IPS-20b (cell line): ENCODE measurements at regions not wholly inside any gene's neighbourhood (a gene's known extent, or its start where the extent isn't known, plus 50 kb on each side); places are given as distances from the start of the nearest gene placed in this dataset.
"Not testable (repeated sequence)": the region's sequence is repeated elsewhere in the genome, so short reads cannot be mapped to it uniquely, and the experiment has no call there.

Experiments
- H3K27ac ChIP-seq: one replicate; pipeline ENCODE4 v1.5.1; 2013; ENCODE audit warnings: low read length
- H3K27me3 ChIP-seq: 2 replicates; pipeline ENCODE4 v1.6.1; 2013; ENCODE audit warnings: mild to moderate bottlenecking, low read length, inconsistent platforms; ENCODE audit not compliant: insufficient read depth
- H3K36me3 ChIP-seq: 2 replicates; pipeline ENCODE4 v1.6.1; 2013; ENCODE audit warnings: low read depth, mild to moderate bottlenecking, inconsistent platforms, low read length, moderate library complexity; ENCODE audit not compliant: insufficient read depth
- H3K4me1 ChIP-seq: 2 replicates; pipeline ENCODE4 v1.6.1; 2013; ENCODE audit warnings: mild to moderate bottlenecking, control low read depth, inconsistent platforms, low read length, moderate library complexity; ENCODE audit not compliant: insufficient read depth
- H3K4me3 ChIP-seq: 2 replicates; pipeline ENCODE4 v1.5.1; 2013; ENCODE audit warnings: mild to moderate bottlenecking, low read length, inconsistent platforms
- H3K9ac ChIP-seq: 2 replicates; pipeline ENCODE4 v1.6.1; 2013; ENCODE audit warnings: low read depth, mild to moderate bottlenecking, inconsistent platforms, low read length, moderate library complexity
- H3K9me3 ChIP-seq: 2 replicates; pipeline ENCODE4 v1.6.1; 2013; ENCODE audit warnings: mild to moderate bottlenecking, low read depth, low read length, inconsistent platforms; ENCODE audit not compliant: insufficient read depth

DNA sequence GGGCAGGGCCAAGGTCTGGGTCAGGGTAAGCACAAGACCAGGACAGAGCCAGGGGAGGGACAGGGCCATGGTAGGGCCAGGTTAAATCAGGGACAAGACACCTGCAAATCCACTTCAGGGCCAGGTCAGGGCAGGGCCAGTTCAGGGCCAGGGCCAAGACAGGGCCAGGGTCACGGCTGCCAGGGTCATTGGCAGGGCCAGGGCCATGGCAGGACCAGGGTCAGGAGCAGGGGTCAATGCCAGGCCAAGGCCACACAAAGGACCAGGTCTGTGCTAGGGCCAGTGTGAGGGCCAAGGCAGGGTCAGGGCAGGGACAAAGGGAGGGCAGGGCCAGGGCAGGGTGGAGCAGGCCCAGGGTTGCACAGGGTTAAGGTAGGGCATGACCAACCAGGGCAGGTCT is 399.2 kb downstream of the GOLGA6L6 start:
- not testable (repeated sequence) for H3K4me3 ChIP-seq, H3K27ac ChIP-seq, H3K9ac ChIP-seq, H3K4me1 ChIP-seq, H3K9me3 ChIP-seq, H3K27me3 ChIP-seq, H3K36me3 ChIP-seq

DNA sequence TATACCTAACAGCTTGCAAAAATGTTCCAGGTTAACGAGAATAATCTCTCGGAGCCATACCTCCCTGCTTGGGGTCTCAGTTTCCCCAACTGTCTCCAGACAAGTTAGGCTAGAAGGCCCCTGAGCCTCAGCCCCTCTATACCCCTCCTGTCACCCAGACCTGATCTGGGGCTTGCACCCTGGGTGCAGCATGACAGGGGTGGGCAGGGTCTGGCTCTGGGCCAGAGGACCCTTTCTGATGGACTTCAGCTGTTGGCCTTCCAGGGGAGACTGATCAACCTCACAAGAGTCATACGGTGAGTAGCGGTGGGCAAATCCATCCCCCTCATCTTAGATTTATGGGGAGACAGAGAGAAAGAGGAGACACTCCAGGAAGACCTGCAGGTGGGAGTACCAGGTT is 416.9 kb downstream of the GOLGA6L6 start:
- H3K9me3 ChIP-seq, H3K4me3 ChIP-seq, H3K9ac ChIP-seq, H3K4me1 ChIP-seq, H3K36me3 ChIP-seq, H3K27me3 ChIP-seq, H3K27ac ChIP-seq: not testable (repeated sequence)

DNA sequence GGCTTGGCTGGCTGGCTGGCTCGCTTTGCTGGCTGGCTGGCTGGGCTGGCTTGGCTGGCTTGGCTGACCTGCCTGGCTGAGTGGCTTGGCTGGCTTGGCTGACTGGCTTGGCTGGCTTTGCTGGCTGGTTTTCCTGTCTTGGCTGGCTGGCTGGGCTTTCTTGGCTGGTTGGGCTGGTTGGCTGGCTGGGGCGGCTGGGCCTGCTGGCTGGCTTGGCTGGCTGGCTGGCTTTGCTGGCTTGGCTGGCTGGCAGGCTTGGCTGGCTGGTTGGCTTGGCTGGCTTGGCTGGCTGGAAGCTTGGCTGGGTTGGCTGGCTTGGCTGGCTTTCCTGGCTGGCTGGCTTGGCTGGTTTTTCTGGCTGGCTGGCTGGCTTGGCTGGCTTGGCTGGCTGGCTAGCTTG is 435.6 kb downstream of the GOLGA6L6 start:
- no peaks in the 10 kb centered on the region for H3K4me1 ChIP-seq
- H3K36me3 ChIP-seq, result no peaks in the 10 kb centered on the region
- no peak overlapping the region for H3K9ac ChIP-seq
- no peaks in the 10 kb centered on the region for H3K9me3 ChIP-seq
- no peak overlapping the region for H3K4me3 ChIP-seq
- H3K27ac ChIP-seq, result no peak overlapping the region
- no peaks in the 10 kb centered on the region for H3K27me3 ChIP-seq

DNA sequence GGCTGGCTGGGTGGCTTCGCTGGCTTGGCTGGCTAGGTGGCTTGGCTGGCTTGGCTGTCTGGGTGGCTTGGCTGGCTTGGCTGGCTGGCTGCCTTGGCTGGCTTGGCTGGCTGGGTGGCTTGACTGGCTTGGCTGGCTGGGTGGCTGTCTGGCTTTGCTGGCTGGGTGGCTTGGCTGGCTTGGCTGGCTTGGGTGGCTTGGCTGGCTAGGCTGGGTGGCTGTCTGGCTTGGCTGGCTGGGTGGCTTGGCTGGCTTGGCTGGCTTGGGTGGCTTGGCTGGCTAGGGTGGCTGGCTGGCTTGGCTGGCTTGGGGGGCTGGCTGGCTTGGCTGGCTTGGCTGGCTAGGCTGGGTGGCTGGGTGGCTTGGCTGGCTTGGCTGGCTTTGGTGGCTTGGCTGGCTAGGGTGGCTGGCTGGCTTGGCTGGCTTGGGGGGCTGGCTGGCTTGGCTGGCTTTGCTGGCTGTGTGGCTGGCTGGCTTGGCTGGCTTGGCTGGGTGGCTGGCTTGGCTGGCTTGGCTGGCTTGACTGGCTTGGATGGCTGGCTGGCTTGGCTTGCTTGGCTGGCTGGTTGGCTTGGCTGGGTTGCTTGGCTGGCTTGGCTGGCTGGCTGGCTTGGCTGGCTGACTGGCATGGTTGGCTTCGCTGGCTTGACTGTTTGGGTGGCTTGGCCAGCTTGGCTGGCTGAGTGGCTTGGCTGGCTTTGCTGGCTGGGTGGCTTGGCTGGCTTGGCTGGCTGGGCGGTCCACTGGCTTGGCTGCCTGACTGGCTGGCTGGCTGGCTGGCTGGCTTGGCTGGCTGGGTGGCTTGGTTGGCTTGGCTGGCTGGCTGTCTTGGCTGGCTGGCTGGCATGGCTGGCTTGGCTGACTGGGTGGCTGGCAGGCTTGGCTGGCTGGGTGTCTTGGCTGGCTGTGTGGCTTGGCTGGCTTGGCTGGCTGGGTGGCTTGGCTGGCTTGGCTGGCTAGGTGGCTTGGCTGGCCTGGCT is 436.3 kb downstream of the GOLGA6L6 start:
- H3K9me3 ChIP-seq, H3K27ac ChIP-seq, H3K27me3 ChIP-seq, H3K4me1 ChIP-seq, H3K4me3 ChIP-seq, H3K9ac ChIP-seq, H3K36me3 ChIP-seq: not testable (repeated sequence)

DNA sequence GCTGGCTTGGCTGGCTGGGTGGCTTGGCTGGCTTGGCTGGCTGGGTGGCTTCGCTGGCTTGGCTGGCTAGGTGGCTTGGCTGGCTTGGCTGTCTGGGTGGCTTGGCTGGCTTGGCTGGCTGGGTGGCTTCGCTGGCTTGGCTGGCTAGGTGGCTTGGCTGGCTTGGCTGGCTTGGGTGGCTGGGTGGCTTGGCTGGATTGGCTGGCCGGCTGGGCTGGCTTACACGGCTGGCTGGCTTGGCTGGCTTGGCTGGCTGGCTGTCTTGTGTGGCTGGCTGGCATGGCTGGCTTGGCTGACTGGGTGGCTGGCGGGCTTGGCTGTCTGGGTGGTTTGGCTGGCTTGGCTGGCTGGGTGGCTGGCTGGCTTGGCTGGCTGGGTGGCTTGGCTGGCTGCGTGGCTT is 437.0 kb downstream of the GOLGA6L6 start:
- H3K9ac ChIP-seq, H3K27me3 ChIP-seq, H3K4me1 ChIP-seq, H3K4me3 ChIP-seq, H3K27ac ChIP-seq, H3K36me3 ChIP-seq, H3K9me3 ChIP-seq: not testable (repeated sequence)

DNA sequence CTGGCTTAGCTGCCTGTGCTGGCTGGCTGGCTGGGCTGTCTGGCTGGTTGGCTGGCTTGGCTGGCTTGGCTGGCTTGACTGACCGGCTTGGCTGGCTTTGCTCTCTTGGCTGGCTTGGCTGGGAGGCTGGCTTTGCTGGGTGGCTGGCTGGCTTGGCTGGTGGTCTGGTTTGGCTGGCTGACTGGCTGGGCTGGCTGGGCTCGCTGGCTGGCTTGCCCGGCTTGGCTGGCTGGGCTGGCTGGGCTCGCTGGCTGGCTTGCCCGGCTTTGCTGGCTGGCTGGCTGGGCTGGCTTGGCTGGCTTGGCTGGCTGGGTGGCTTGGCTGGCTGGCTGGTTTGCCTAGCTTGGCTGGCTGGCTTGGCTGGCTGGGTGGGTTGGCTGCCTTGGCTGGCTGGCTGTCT is 438.7 kb downstream of the GOLGA6L6 start:
- not testable (repeated sequence) for H3K4me1 ChIP-seq, H3K27ac ChIP-seq, H3K4me3 ChIP-seq

DNA sequence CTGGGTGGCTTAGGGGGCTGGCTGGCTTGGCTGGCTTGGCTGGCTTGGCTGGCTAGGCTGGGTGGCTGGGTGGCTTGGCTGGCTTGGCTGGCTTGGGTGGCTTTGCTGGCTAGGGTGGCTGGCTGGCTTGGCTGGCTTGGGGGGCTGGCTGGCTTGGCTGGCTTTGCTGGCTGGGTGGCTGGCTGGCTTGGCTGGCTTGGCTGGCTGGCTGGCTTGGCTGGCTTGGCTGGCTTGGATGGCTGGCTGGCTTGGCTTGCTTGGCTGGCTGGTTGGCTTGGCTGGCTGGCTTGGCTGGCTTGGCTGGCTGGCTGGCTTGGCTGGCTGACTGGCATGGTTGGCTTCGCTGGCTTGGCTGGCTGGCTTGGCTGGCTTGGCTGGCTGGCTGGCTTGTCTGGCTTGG is 439.4 kb downstream of the GOLGA6L6 start:
- H3K4me1 ChIP-seq, H3K9me3 ChIP-seq, H3K4me3 ChIP-seq, H3K27ac ChIP-seq, H3K9ac ChIP-seq, H3K36me3 ChIP-seq, H3K27me3 ChIP-seq: not testable (repeated sequence)

More for the DNA sequence above, 438.7 kb downstream of the GOLGA6L6 start:
- not testable (repeated sequence) for H3K9ac ChIP-seq, H3K27me3 ChIP-seq, H3K36me3 ChIP-seq, H3K9me3 ChIP-seq

DNA sequence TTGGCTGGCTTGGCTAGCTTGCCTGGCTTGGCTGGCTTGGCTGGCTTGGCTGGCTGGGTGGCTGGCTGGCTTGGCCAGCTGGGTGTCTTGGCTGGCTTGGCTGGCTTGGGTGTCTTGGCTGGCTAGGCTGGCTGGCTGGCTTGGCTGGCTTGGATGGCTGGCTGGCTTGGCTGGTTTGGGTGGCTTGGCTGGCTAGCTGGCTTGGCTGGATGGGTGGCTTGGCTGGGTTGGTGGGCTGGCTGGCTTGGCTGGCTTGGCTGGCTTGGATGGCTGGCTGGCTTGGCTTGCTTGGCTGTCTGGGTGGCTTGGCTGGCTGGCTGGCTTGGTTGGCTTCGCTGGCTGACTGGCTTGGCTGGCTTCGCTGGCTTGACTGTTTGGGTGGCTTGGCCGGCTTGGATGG is 440.3 kb downstream of the GOLGA6L6 start:
- H3K36me3 ChIP-seq, H3K4me1 ChIP-seq, H3K9ac ChIP-seq, H3K27ac ChIP-seq, H3K27me3 ChIP-seq, H3K9me3 ChIP-seq, H3K4me3 ChIP-seq: not testable (repeated sequence)

DNA sequence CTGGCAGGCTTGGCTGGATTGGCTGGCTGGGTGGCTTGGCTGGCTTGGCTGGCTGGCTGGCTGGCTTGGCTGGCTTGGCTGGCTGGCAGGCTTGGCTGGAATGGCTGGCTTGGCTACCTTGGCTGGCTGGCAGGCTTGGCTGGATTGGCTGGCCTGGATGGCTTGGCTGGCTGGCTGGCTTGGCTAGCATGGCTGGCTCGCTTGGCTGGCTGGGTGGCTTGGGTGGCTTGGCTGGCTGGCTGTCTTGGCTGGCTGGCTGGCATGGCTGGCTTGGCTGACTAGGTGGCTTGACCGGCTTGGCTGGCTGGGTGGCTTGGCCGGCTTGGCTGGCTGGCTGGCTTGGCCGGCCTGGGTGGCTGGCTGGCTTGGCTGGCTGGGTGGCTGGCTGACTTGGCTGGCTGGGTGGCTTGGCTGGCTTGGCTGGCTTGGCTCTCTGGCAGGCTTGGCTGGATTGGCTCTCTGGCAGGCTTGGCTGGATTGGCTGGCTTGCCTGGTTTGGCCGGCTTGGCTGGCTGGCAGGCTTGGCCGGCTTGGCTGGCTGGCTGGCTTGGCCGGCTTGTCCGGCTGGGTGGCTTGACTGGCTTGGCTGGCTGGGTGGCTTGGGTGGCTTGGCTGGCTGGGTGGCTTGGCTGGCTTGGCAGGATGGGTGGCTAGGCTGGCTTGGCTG is 440.9 kb downstream of the GOLGA6L6 start:
- H3K36me3 ChIP-seq, H3K27me3 ChIP-seq, H3K9ac ChIP-seq, H3K4me1 ChIP-seq, H3K4me3 ChIP-seq, H3K9me3 ChIP-seq, H3K27ac ChIP-seq: not testable (repeated sequence)

DNA sequence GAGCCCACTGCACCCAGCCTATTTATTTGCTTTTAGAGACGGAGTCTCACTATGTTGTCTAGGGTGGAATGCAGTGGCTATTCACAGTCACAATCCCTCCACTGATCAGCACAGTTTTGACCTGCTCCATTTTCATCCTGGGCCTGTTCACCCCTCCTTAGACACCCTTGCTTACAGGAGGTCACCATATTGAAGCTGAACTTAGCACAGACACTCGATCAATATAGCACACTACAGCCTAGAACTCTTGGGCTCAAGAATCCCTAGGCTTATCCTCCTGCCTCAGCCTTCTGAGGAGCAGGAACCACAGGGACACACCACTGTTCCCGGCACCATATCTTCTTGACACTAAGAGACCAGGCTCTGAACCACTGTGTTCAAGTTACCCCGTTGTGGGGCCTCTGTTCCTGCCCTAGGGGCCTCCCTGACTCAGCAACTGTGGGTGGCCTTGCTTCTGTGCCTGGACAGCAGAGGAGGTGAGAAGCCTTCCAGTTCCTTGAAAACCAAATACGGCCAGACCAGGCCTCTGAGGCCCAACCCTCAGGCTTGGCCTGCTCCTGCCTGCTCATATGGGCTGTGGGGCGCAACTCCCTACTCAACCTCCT is 445.8 kb downstream of the GOLGA6L6 start:
- not testable (repeated sequence) for H3K36me3 ChIP-seq, H3K9ac ChIP-seq, H3K27me3 ChIP-seq, H3K4me1 ChIP-seq, H3K9me3 ChIP-seq, H3K27ac ChIP-seq, H3K4me3 ChIP-seq

DNA sequence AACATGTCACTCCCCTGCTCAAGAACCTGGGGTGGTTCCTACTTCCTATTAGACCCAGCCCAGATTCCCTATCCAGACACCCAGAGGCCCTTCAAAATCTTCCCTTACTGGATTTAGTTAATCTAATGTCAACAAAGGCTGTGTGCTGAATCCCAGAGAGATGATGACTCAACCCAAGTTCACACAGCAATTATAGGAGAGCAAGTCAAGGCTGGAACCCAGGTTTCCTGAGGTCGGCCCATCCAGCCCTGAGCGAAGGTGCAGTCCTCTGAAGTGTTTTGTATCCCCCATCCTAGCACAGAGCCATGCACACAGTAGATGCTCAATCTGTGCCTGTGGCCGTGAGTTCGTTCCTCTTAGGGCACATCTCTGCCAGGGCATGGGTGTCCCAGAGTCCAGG is 452.1 kb downstream of the GOLGA6L6 start:
- not testable (repeated sequence) for H3K9ac ChIP-seq, H3K4me1 ChIP-seq, H3K36me3 ChIP-seq, H3K9me3 ChIP-seq, H3K27me3 ChIP-seq, H3K4me3 ChIP-seq, H3K27ac ChIP-seq

DNA sequence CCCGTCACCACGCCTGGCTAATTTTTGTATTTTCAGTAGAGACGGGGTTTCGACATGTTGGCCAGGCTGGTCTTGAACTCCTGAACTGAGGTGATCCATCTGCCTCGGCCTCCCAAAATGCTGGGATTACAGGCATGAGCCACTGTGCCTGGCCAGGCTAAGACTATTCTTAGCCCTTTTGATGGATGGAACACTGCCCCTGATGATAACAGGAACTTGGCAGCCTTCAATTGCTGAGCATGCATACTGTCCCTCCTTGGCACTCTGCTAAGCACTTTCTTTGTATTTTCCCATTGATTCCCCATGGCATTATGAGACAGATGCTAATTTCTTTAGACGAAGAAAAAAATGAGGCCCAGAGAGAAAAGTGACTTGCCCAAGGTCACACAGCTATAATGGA is 457.6 kb downstream of the GOLGA6L6 start:
- H3K27ac ChIP-seq, H3K36me3 ChIP-seq, H3K9ac ChIP-seq, H3K27me3 ChIP-seq, H3K4me3 ChIP-seq, H3K4me1 ChIP-seq, H3K9me3 ChIP-seq: not testable (repeated sequence)
